HK-2 (cell line): ENCODE measurements at regions not wholly inside any gene's neighbourhood (a gene's known extent, or its start where the extent isn't known, plus 50 kb on each side); places are given as distances from the start of the nearest gene placed in this dataset.
"Not testable (repeated sequence)": the region's sequence is repeated elsewhere in the genome, so short reads cannot be mapped to it uniquely, and the experiment has no call there.

ENCODE experiments used
- DNase-seq: peaks from one replicate; pipeline ENCODE4 v3.0.0-alpha.2; 2018; ENCODE audit not compliant: unreplicated experiment

DNA sequence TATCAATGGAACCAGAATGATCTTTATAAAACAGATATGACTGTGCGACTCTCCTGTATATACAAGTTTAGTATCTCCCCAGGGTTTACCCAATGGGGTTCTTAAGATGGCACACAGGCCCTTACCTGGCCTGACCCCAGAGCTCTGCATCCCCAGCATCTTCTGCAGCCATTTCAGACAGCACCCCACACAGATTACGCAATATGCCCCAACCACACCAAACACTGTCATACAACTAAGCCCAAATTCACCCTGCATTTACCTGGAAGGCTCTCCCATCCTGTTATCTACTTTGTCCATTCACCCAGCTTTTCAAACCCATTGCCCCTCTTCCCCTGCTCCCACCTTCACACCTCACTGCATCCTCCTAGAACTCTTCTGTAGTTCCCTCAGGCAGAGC is 182.5 kb upstream of the API5 start:
- DNase-seq: no peak

GRCh38 chr11:43130616-43131015 is 181.2 kb upstream of the API5 start:
- DNase-seq: no peak

- DNase-seq: no peak
These were observed 175.7 kb upstream of the API5 start for GRCh38 chr11:43135966-43136534.

GRCh38 chr11:43138621-43139140 is 173.1 kb upstream of the API5 start:
- no peak for DNase-seq

GRCh38 chr11:43145653-43146052 is 166.1 kb upstream of the API5 start:
- DNase-seq: no peak

DNA sequence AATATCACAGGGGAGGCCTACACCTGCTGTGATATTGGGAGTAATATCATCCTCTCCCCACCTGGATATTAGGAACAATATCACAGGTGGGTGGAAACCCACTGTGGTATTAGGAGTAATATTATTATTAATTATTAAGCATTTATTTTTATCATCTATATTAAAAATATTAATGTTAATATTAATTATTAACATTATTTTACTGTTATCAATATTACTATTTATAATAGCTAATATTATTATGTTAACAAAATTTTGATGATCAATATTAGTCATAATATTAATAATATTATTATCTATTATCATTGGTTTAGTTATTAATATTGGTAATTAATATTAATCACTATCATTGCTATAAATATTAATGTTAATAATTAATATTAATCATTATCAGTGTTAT is 161.1 kb upstream of the API5 start:
- DNase-seq: no peak

DNA sequence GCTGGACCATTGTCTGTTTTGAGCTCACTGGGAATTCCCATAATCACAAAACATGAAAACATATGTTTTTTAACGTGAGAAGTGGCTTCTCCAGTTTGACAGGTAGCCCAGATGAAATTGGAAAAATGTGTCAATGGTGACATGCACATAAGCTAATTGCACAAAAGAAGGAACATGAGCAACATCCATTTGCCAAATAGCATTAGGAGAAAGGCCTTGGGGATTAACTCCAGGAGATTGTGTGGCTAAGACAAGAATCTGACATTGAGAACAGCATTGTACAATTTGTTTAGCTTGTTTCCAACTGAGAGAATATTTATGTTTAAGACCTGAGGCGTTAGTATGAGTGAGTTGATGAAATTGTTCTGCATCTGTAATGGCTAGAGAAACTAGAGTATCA is 147.0 kb upstream of the API5 start:
- DNase-seq: no peak

GRCh38 chr11:43165393-43165792 is 146.4 kb upstream of the API5 start:
- DNase-seq: not testable (repeated sequence)

DNA sequence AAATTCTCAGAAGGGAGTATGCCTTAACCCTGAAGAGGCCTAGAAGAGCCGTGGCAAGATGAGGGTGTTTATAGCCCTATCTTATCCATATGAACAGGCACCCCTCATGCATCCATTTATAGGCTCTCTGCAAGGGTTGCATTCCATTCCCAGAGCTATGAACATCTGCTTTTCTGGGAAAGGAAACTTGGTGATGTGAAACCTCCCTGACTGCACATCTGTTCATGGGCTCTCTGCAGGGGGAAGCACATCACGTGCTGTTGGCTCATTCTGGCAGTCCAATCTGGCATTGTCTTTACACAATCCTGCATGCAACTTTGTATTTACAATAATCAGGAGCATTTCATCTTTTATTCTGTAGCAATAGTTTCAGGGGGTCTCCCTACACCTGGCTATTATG is 143.6 kb upstream of the API5 start:
- DNase-seq: not testable (repeated sequence)

DNA sequence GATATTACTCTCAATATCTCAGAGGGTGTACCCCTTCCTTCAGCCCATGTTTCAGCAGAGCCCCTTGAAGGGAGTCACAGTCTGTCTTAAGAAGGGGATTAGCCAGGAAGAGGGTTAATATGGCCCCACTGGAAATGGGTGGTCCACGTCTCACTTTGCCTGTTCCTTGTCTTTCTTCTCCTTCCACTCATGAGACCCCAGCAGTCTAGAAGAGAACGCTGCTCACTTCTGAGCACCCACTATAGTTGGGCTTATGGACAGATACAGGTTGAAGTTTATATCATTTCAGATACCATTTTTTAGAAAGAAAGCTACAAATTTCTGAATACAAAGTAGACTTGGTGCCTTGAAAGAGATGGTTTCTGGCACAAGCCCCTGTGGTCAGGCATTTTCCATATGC is 139.3 kb upstream of the API5 start:
- no peak for DNase-seq

DNA sequence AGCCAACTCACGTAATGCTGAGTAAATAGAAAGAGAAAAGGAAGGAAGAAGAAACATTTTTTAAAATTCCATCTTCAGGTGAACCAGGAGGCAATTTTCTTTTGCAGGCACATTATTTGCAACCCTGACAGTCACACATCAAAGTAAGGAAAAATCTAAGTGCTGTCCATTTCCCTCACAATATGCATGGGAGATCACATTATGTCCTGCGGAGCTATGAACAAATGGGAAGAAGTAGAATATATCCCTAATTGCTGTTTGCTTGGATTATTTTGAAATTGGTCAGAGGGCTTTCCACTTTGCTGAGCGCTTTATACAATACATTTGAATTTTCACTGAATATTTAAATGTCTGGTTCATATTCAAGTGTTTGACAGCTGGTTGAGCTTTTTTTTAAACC is 133.8 kb upstream of the API5 start:
- DNase-seq: no peak

GRCh38 chr11:43194459-43194858 is 117.3 kb upstream of the API5 start:
- not testable (repeated sequence) for DNase-seq

GRCh38 chr11:43197379-43197778 is 114.4 kb upstream of the API5 start:
- no peak for DNase-seq

DNA sequence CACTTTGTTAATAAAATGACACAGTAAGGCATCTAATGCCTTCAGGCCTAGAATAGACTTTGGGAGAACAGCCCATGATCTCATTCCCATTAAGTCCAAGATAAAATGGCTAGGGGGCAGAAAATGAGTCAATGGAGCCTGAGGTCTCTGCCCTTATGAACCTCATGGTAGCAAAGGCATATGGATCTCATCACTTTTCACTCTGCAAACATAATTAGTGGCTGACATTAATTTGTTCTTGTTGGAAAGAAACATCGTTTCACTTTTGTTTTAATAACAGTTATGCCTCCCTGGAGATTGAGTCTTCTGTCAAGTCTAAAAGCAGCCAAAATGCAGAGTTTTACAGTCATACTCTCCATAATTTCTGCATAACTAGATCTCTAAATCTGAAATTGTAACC is 111.8 kb upstream of the API5 start:
- DNase-seq: no peak

DNA sequence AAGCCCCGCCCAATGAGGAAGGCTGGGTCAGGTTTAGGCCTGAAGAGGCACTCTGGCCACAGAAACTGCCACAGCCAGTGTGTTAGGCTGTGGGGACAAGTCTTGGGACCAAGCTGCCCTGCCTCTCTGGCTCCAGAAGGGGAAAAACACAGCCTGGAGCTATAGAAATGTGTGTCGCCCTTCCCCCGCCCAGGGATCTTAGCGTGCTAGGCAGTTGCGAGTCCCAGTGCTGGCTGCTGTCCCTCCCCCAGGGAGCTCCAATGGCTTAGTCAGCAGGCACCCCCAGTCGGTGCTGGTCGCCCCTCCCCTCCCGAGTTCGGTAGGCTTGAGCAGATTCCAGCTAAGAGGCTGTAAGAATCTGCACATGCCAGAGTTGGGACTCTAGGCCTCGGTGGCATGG is 99.5 kb upstream of the API5 start:
- DNase-seq: no peak

- DNase-seq: no peak
These were observed 97.3 kb upstream of the API5 start for GRCh38 chr11:43214471-43214870.

GRCh38 chr11:43217849-43218248 is 93.9 kb upstream of the API5 start:
- DNase-seq: no peak

DNA sequence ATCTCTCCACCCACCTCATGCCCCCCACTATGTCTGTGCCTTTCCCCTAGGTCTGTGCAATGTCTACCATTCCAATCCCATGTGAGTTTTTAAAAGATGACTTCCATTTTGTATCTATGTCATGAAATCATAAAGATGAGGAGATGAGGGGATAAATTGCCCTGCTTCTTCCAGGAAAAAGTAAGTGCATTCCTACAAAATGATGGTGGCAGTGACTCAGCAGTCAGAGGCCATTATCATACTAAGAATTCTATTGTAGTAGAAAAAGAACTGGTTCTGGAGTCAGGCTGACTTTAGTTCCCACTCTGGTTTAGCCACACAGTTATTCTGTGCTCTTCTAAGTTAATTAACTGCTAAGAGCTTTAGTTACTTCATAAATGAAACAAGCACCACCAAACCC is 89.6 kb upstream of the API5 start:
- no peak for DNase-seq

DNA sequence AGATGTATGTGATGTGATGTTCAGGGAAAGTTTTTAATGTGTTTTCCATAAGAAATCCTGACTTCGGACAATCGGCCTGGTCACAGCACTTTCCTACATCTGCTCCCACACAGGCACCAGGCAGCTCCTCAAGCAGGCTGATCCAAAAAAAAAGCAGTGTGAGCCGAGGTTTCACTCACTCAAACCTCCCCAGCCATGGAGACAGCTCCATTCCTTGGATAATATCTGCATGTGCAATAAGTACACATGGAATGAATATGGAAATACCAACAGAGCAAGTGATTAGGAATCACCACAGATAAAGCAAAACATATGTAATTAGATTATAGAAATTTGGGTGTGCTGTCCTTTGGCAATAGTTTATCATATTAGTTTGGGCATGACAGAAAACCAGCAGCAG is 88.8 kb upstream of the API5 start:
- DNase-seq: no peak

- no peak for DNase-seq
These were observed 76.9 kb upstream of the API5 start for GRCh38 chr11:43234881-43235280.

GRCh38 chr11:43238341-43238740 is 73.5 kb upstream of the API5 start:
- DNase-seq: no peak

- no peak for DNase-seq
These were observed 72.0 kb upstream of the API5 start for GRCh38 chr11:43239791-43240190.

GRCh38 chr11:43242401-43242800 is 69.4 kb upstream of the API5 start:
- DNase-seq: no peak

DNA sequence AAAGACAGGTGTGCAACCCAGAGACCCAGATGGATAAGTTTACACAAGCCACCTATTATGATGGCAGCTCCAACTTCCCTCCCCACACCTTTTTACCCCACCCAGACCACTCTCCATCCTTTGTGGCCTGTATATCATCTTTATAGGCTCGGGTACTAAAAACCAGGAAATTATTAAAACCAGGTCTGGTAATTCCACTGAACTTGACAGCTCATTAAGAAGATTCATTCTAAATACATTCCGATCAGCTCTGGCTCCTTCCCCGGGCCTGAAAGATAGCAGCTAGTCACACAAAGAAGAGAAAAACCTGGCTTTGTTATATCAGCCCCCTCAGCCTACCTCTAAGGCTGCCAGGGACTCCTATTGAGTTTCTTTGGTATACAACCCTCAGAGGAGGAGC is 67.9 kb upstream of the API5 start:
- DNase-seq: no peak
